MCF 10A (cell line): ENCODE measurements at regions not wholly inside any gene's neighbourhood (a gene's known extent, or its start where the extent isn't known, plus 50 kb on each side); places are given as distances from the start of the nearest gene placed in this dataset.

ENCODE experiments used
- BruUV-seq: library from RNA; stranded (reverse); fragments of 400-500 nt; replicated peaks from 2 replicates; lab custom pipeline; 2021; lab: Mats Ljungman, UMichigan
- CTCF ChIA-PET: fragments of 300-600 bp; sonication (Branson Sonifier 250); formaldehyde crosslinking; extraction: SDS; loops from one replicate; lab custom pipeline; 2021; ENCODE audit warnings: antibody characterized with exemption, inconsistent platforms; lab: Yijun Ruan, JAX
- POLR2A ChIA-PET: fragments of 300-600, 350-650 bp; sonication (Branson Sonifier 250); formaldehyde crosslinking; extraction: SDS; loops from one replicate; lab custom pipeline; 2020; ENCODE audit warnings: antibody characterized with exemption, inconsistent platforms; lab: Yijun Ruan, JAX
- DNase-seq: peaks from one replicate; pipeline ENCODE4 v3.0.0-alpha.2; 2018; ENCODE audit not compliant: unreplicated experiment
- H3K27ac Mint-ChIP-seq: one replicate; pipeline ENCODE4 v1.8.0; 2022; ENCODE audit warnings: mild to moderate bottlenecking, low read depth, mixed read lengths; ENCODE audit not compliant: unreplicated experiment
- H3K27me3 Mint-ChIP-seq: one replicate; pipeline ENCODE4 v1.8.0; 2022; ENCODE audit warnings: mixed read lengths; ENCODE audit not compliant: insufficient read depth, unreplicated experiment
- H3K36me3 Mint-ChIP-seq: one replicate; pipeline ENCODE4 v1.8.0; 2022; ENCODE audit warnings: mild to moderate bottlenecking, moderate library complexity, mixed read lengths; ENCODE audit not compliant: insufficient read depth, unreplicated experiment
- H3K4me1 Mint-ChIP-seq: one replicate; pipeline ENCODE4 v1.8.0; 2022; ENCODE audit warnings: mixed read lengths; ENCODE audit not compliant: insufficient read depth, unreplicated experiment
- H3K4me3 Mint-ChIP-seq: one replicate; pipeline ENCODE4 v1.8.0; 2022; ENCODE audit warnings: mild to moderate bottlenecking, moderate library complexity, mixed read lengths; ENCODE audit not compliant: unreplicated experiment
- H3K9me3 Mint-ChIP-seq: one replicate; pipeline ENCODE4 v1.8.0; 2022; ENCODE audit warnings: mixed read lengths; ENCODE audit not compliant: unreplicated experiment
- CTCF ChIP-seq: fragments of 200-600 bp; IDR thresholded peaks from one replicate; pipeline ENCODE4 v1.8.0; 2022; ENCODE audit warnings: antibody characterized with exemption, mild to moderate bottlenecking; ENCODE audit not compliant: unreplicated experiment
- intact Hi-C: fragments of 100-400 bp; cut with micrococcal nuclease; formaldehyde crosslinking; loops from 2 replicates; pipeline ENCODE4 v1.14.1; 2022

GRCh38 chr20:57768519-57768918, 58.7 kb upstream of the PMEPA1 start:
- no peaks in the 10 kb centered on the region for H3K27me3 Mint-ChIP-seq
- no peak for DNase-seq
- intact Hi-C loops, result no loop called here
- no TSS peak for BruUV-seq
- no peak for TF ChIP-seq CTCF
- peaks cover 13% of the 10 kb centered on the region for H3K4me1 Mint-ChIP-seq
- no peaks in the 10 kb centered on the region for H3K36me3 Mint-ChIP-seq
- POLR2A ChIA-PET, result no interaction called here
- no peak overlapping the region for H3K4me3 Mint-ChIP-seq
- no peak overlapping the region for H3K27ac Mint-ChIP-seq
- H3K9me3 Mint-ChIP-seq, result no peaks in the 10 kb centered on the region
- CTCF ChIA-PET, result no interaction called here

- CTCF ChIA-PET, result no interaction called here
- H3K27ac Mint-ChIP-seq, result no peak overlapping the region
- no TSS peak for BruUV-seq
- H3K4me3 Mint-ChIP-seq, result no peak overlapping the region
- intact Hi-C loops, result no loop called here
- H3K27me3 Mint-ChIP-seq, result peaks cover 7% of the 10 kb centered on the region
- TF ChIP-seq CTCF, result no peak
- no peaks in the 10 kb centered on the region for H3K36me3 Mint-ChIP-seq
- peaks cover 4% of the 10 kb centered on the region for H3K4me1 Mint-ChIP-seq
- H3K9me3 Mint-ChIP-seq, result no peaks in the 10 kb centered on the region
- POLR2A ChIA-PET, result no interaction called here
- DNase-seq, result no peak
Measured at GRCh38 chr20:57767441-57767840, 57.6 kb upstream of the PMEPA1 start.

- H3K4me1 Mint-ChIP-seq, result no peaks in the 10 kb centered on the region
- CTCF ChIA-PET, result interaction anchor here (1.1 kb wide), 1 partner anchor 109 kb away, joined by 4 read pairs; no protein-coding TSS in a partner anchor
- intact Hi-C loops, result no loop called here
- BruUV-seq, result no TSS peak
- H3K27me3 Mint-ChIP-seq, result peaks cover 19% of the 10 kb centered on the region
- TF ChIP-seq CTCF, result no peak
- H3K4me3 Mint-ChIP-seq, result no peak overlapping the region
- DNase-seq, result no peak
- no peaks in the 10 kb centered on the region for H3K9me3 Mint-ChIP-seq
- no peak overlapping the region for H3K27ac Mint-ChIP-seq
- POLR2A ChIA-PET, result interaction anchor here (1.0 kb wide), 1 partner anchor 9 kb away, joined by 3 read pairs; no protein-coding TSS in a partner anchor
- no peaks in the 10 kb centered on the region for H3K36me3 Mint-ChIP-seq
Measured at GRCh38 chr20:57763235-57763595, 53.4 kb upstream of the PMEPA1 start.

- no peaks in the 10 kb centered on the region for H3K9me3 Mint-ChIP-seq
- ChIA-PET CTCF (interaction anchor here (1.1 kb wide), 1 partner anchor 109 kb away, joined by 4 read pairs; no protein-coding TSS in a partner anchor), POLR2A (interaction anchor here (1.0 kb wide), 1 partner anchor 10 kb away, joined by 3 read pairs; no protein-coding TSS in a partner anchor)
- H3K36me3 Mint-ChIP-seq, result no peaks in the 10 kb centered on the region
- no peak for TF ChIP-seq CTCF
- peaks cover 19% of the 10 kb centered on the region for H3K27me3 Mint-ChIP-seq
- H3K4me3 Mint-ChIP-seq, result no peak overlapping the region
- no peak overlapping the region for H3K27ac Mint-ChIP-seq
- no peak for DNase-seq
- BruUV-seq, result no TSS peak
- no peaks in the 10 kb centered on the region for H3K4me1 Mint-ChIP-seq
- intact Hi-C loops, result no loop called here
Measured at GRCh38 chr20:57762531-57763234, 52.9 kb upstream of the PMEPA1 start.
